ENCODE measurements at regions not wholly inside any gene's neighbourhood (a gene's known extent, or its start where the extent isn't known, plus 50 kb on each side); places are given as distances from the start of the nearest gene placed in this dataset.

GRCh38 chr2:207224791-207225482, 59.2 kb upstream of the KLF7 start:
- no TSS peak for BruUV-seq (replicated peaks)
- H3K36me3 ChIP-seq (ENCODE audit: control insufficient read depth, insufficient read depth, low read length) = no peaks in the 10 kb centered on the region
- ATAC-seq = no peak
- H3K27ac ChIP-seq (ENCODE audit: low read length) = no peak overlapping the region
- POLR2A ChIA-PET = no interaction called here
- intact Hi-C loops (cut with micrococcal nuclease; ENCODE audit: unreplicated experiment) (no loop called here), in situ Hi-C loops (cut with HindIII; ENCODE audit: low pct_unique_long_range_greater_than_20kb, low sequenced_read_pairs) (no loop called here)
- no peak for DNase-seq (ENCODE audit: low read depth, low spot score)
- H3K9me3 ChIP-seq (ENCODE audit: control insufficient read depth, insufficient read depth, low read depth, low read length) = no peaks in the 10 kb centered on the region
- TF ChIP-seq POLR2AphosphoS5 (IDR thresholded peaks at IDR 0.05; ENCODE audit: low read depth, low read length) = no peak
- no peak for TF ChIP-seq SIN3A (IDR thresholded peaks at IDR 0.05; ENCODE audit: borderline replicate concordance, insufficient read depth, low read depth, low read length)
- TF ChIP-seq CTCF (IDR thresholded peaks at IDR 0.05) = no peak
- no peak for TF ChIP-seq TCF7L2 (IDR thresholded peaks at IDR 0.05; ENCODE audit: low read depth, low read length)
- no peak for TF ChIP-seq REST (IDR thresholded peaks at IDR 0.05; ENCODE audit: insufficient read depth in 1 of 2, low read depth in 2 of 2, low read length in 1 of 2)
- H3K4me1 ChIP-seq (ENCODE audit: control insufficient read depth, insufficient read depth, low read length) = no peaks in the 10 kb centered on the region
- H3K27me3 ChIP-seq (ENCODE audit: control insufficient read depth, insufficient read depth, low read length) = no peaks in the 10 kb centered on the region
- CTCF ChIA-PET = no interaction called here
- no peak overlapping the region for H3K4me3 ChIP-seq (ENCODE audit: low read depth in 2 of 2, low read length in 2 of 2)

GRCh38 chr2:207225773-207226172, 60.0 kb upstream of the KLF7 start:
- TF ChIP-seq POLR2AphosphoS5 (IDR thresholded peaks at IDR 0.05; ENCODE audit: low read depth, low read length) = no peak
- TF ChIP-seq TCF7L2 (IDR thresholded peaks at IDR 0.05; ENCODE audit: low read depth, low read length) = no peak
- no peak for TF ChIP-seq CTCF (IDR thresholded peaks at IDR 0.05)
- TF ChIP-seq REST (IDR thresholded peaks at IDR 0.05; ENCODE audit: insufficient read depth in 1 of 2, low read depth in 2 of 2, low read length in 1 of 2) = no peak
- no peak for TF ChIP-seq SIN3A (IDR thresholded peaks at IDR 0.05; ENCODE audit: borderline replicate concordance, insufficient read depth, low read depth, low read length)

More at GRCh38 chr2:207225773-207226172, 60.0 kb upstream of the KLF7 start:
- no peak overlapping the region for H3K27ac ChIP-seq (ENCODE audit: low read length)
- H3K4me1 ChIP-seq (ENCODE audit: control insufficient read depth, insufficient read depth, low read length) = no peaks in the 10 kb centered on the region
- BruUV-seq (replicated peaks) = no TSS peak
- ChIA-PET POLR2A (no interaction called here), CTCF (no interaction called here)
- H3K27me3 ChIP-seq (ENCODE audit: control insufficient read depth, insufficient read depth, low read length) = no peaks in the 10 kb centered on the region
- DNase-seq (ENCODE audit: low read depth, low spot score) (no peak), ATAC-seq (no peak)
- no peaks in the 10 kb centered on the region for H3K36me3 ChIP-seq (ENCODE audit: control insufficient read depth, insufficient read depth, low read length)
- H3K9me3 ChIP-seq (ENCODE audit: control insufficient read depth, insufficient read depth, low read depth, low read length) = no peaks in the 10 kb centered on the region
- in situ Hi-C loops (cut with HindIII; ENCODE audit: low pct_unique_long_range_greater_than_20kb, low sequenced_read_pairs) = no loop called here
- no peak overlapping the region for H3K4me3 ChIP-seq (ENCODE audit: low read depth in 2 of 2, low read length in 2 of 2)
- intact Hi-C loops (cut with micrococcal nuclease; ENCODE audit: unreplicated experiment) = no loop called here

All from Panc1 (cell line).